HepG2 (cell line): ENCODE measurements at regions not wholly inside any gene's neighbourhood (a gene's known extent, or its start where the extent isn't known, plus 50 kb on each side); places are given as distances from the start of the nearest gene placed in this dataset.

ENCODE experiments used
- ATAC-seq: fragments of 200-7000 bp; cut with Tn5 transposase; 3 replicates; pipeline ENCODE4 v1.9.1; 2020; ENCODE audit warnings: mild to moderate bottlenecking, moderate library complexity
- BruUV-seq: library from RNA; stranded (reverse); fragments of 400-500 nt; replicated peaks from 2 replicates; lab custom pipeline; 2021; lab: Mats Ljungman, UMichigan
- CTCF ChIA-PET: fragments of 300-600 bp; formaldehyde crosslinking; extraction: SDS; loops from one replicate; lab custom pipeline; 2021; ENCODE audit warnings: low total read pairs, inconsistent platforms, low intra/inter-chr PET ratio; lab: Yijun Ruan, JAX
- POLR2A ChIA-PET: fragments of 350-600 bp; sonication (Branson Sonifier 250); formaldehyde crosslinking; loops from one replicate; lab custom pipeline; 2020; ENCODE audit warnings: antibody characterized with exemption, inconsistent platforms; lab: Yijun Ruan, JAX
- DNase-seq: peaks from one replicate; pipeline ENCODE4 v3.0.0-alpha.2; 2015; ENCODE audit warnings: low spot score
- FAIRE-seq: peaks from 3 replicates; lab custom pipeline; 2011; peaks lifted over from hg19 to GRCh38; lab: Jason Lieb, UNC
- H2AFZ ChIP-seq: one replicate; pipeline ENCODE4 v1.6.1; 2011; ENCODE audit warnings: low read length, inconsistent platforms
- H3K27ac ChIP-seq: fragments of 300-600 bp; 3 replicates; pipeline ENCODE4 v1.8.0; 2011; ENCODE audit warnings: mixed run types, mild to moderate bottlenecking, mixed read lengths, low read length, inconsistent platforms; ENCODE audit not compliant: insufficient read depth; ENCODE audit errors: extremely low read length
- H3K27me3 ChIP-seq, 2 experiments: fragments of 200-600 bp in 1 of 2; 2 replicates in 1 of 2; 3 replicates in 1 of 2; pipeline versions ENCODE4 v1.6.0 to v1.8.0; 2011; ENCODE audit warnings: low read length in 2 of 2, mild to moderate bottlenecking in 2 of 2, moderate library complexity in 2 of 2, inconsistent platforms in 1 of 2; ENCODE audit not compliant: insufficient read depth in 2 of 2, control insufficient read depth in 1 of 2
- H3K36me3 ChIP-seq, 2 experiments: fragments of 200-600 bp in 1 of 2; replicated peaks in 1 of 2; 2 replicates in 1 of 2; 3 replicates in 1 of 2; pipeline versions ENCODE4 v1.5.1 to v1.8.0; 2011; ENCODE audit warnings: low read length in 2 of 2, inconsistent platforms in 1 of 2; ENCODE audit not compliant: insufficient read depth in 2 of 2, control insufficient read depth in 1 of 2
- H3K4me1 ChIP-seq: 2 replicates; pipeline ENCODE4 v1.5.1; 2012; ENCODE audit warnings: low read length, inconsistent platforms; ENCODE audit not compliant: insufficient read depth
- H3K4me2 ChIP-seq: 2 replicates; pipeline ENCODE4 v1.6.0; 2011; ENCODE audit warnings: low read depth, low read length, inconsistent platforms
- H3K4me3 ChIP-seq, 3 experiments: fragments of 200-600 bp in 1 of 3; sonication (generic), shearing (Covaris generic) in 1 of 3; replicated peaks in 1 of 3; 2 replicates each; pipeline ENCODE4 v1.5.1; 2011 to 2016; ENCODE audit warnings: low read length in 3 of 3, inconsistent platforms in 2 of 3, low read depth in 2 of 3, mild to moderate bottlenecking in 2 of 3, control low read depth in 1 of 3, mixed read lengths in 1 of 3; ENCODE audit not compliant: insufficient read depth in 1 of 3
- H3K79me2 ChIP-seq: one replicate; pipeline ENCODE4 v1.6.1; 2011; ENCODE audit warnings: low read length, inconsistent platforms; ENCODE audit not compliant: insufficient read depth
- H3K9ac ChIP-seq: 2 replicates; pipeline ENCODE4 v1.6.0; 2011; ENCODE audit warnings: mild to moderate bottlenecking, low read depth, low read length, inconsistent platforms; ENCODE audit not compliant: insufficient read depth
- H3K9me3 ChIP-seq: 2 replicates; pipeline ENCODE4 v1.5.1; 2012; ENCODE audit warnings: mild to moderate bottlenecking, low read length
- H4K20me1 ChIP-seq: 2 replicates; pipeline ENCODE4 v1.6.0; 2011; ENCODE audit warnings: inconsistent platforms, mild to moderate bottlenecking, low read length, moderate library complexity; ENCODE audit not compliant: insufficient read depth
- HBP1 ChIP-seq: IDR thresholded peaks from 2 replicates; pipeline ENCODE4 v1.6.1; 2016; ENCODE audit warnings: low read depth, control low read depth
- JUNB ChIP-seq: sonication (generic); formaldehyde crosslinking; IDR thresholded peaks from 2 replicates; pipeline ENCODE4 v1.8.0; 2022; ENCODE audit warnings: missing genetic modification reagents, mild to moderate bottlenecking, borderline replicate concordance
- MED13 ChIP-seq: sonication (generic); formaldehyde crosslinking; IDR thresholded peaks from 2 replicates; pipeline ENCODE4 v1.5.0; 2020; ENCODE audit warnings: missing genetic modification reagents
- PRDM10 ChIP-seq: sonication (generic); formaldehyde crosslinking; IDR thresholded peaks from 2 replicates; pipeline ENCODE4 v1.4.0; 2020; ENCODE audit warnings: low read depth, missing genetic modification reagents
- RBM22 ChIP-seq: fragments of 200-400 bp; formaldehyde crosslinking; optimal IDR thresholded peaks from 2 replicates; pipeline ENCODE3; 2017; ENCODE audit warnings: mild to moderate bottlenecking, low read length, moderate library complexity
- SKI ChIP-seq: fragments of 450-650 bp; IDR thresholded peaks from one replicate; pipeline ENCODE4 v1.6.1; 2018; ENCODE audit warnings: mild to moderate bottlenecking; ENCODE audit not compliant: partially characterized antibody
- TEAD3 ChIP-seq: optimal IDR thresholded peaks from 2 replicates; pipeline ENCODE3; 2016; ENCODE audit warnings: borderline replicate concordance
- TMF1 ChIP-seq: sonication (generic); formaldehyde crosslinking; IDR thresholded peaks from 2 replicates; pipeline ENCODE4 v1.8.1; 2022; ENCODE audit warnings: low read depth, missing genetic modification reagents
- TOE1 ChIP-seq: sonication (generic); formaldehyde crosslinking; IDR thresholded peaks from 2 replicates; pipeline ENCODE4 v1.4.0; 2020; ENCODE audit warnings: mild to moderate bottlenecking, missing genetic modification reagents
- XBP1 ChIP-seq: sonication (generic); formaldehyde crosslinking; IDR thresholded peaks from 2 replicates; pipeline ENCODE4 v1.5.0; 2020; ENCODE audit warnings: missing genetic modification reagents
- ZFP36L1 ChIP-seq: sonication (generic); formaldehyde crosslinking; IDR thresholded peaks from 2 replicates; pipeline ENCODE4 v1.8.0; 2022; ENCODE audit warnings: mild to moderate bottlenecking, missing genetic modification reagents, moderate library complexity
- ZNF10 ChIP-seq: sonication (generic); formaldehyde crosslinking; IDR thresholded peaks from 2 replicates; pipeline ENCODE4 v1.4.0; 2020; ENCODE audit warnings: mild to moderate bottlenecking, low read depth, missing genetic modification reagents, borderline replicate concordance
- ZNF207 ChIP-seq: fragments of 450-650 bp; IDR thresholded peaks from 2 replicates; pipeline ENCODE4 v1.6.1; 2016; ENCODE audit warnings: antibody characterized with exemption, borderline replicate concordance
- ZNF296 ChIP-seq: sonication (generic); formaldehyde crosslinking; conservative IDR thresholded peaks from 2 replicates; pipeline ENCODE4 v1.5.0; 2020; ENCODE audit warnings: mild to moderate bottlenecking, missing genetic modification reagents
- ZNF597 ChIP-seq: sonication (generic); formaldehyde crosslinking; IDR thresholded peaks from 2 replicates; pipeline ENCODE4 v1.5.0; 2020; ENCODE audit warnings: missing genetic modification reagents
- ZNF607 ChIP-seq: sonication (generic); formaldehyde crosslinking; IDR thresholded peaks from 2 replicates; pipeline ENCODE4 v1.5.1; 2020; ENCODE audit warnings: missing genetic modification reagents, mild to moderate bottlenecking, borderline replicate concordance
- ZNF660 ChIP-seq: sonication (generic); formaldehyde crosslinking; IDR thresholded peaks from 2 replicates; pipeline ENCODE4 v1.5.1; 2020; ENCODE audit warnings: mild to moderate bottlenecking, low read depth, missing genetic modification reagents, borderline replicate concordance
- ZNF7 ChIP-seq: IDR thresholded peaks from 2 replicates; pipeline ENCODE4 v1.6.1; 2016; ENCODE audit warnings: missing biosample characterization, missing genetic modification reagents
- ZNF709 ChIP-seq: sonication (generic); formaldehyde crosslinking; IDR thresholded peaks from 2 replicates; pipeline ENCODE4 v1.5.0; 2020; ENCODE audit warnings: mild to moderate bottlenecking, missing genetic modification reagents
- ZSCAN25 ChIP-seq: sonication (generic); formaldehyde crosslinking; IDR thresholded peaks from 2 replicates; pipeline ENCODE4 v1.8.0; 2022; ENCODE audit warnings: mild to moderate bottlenecking, missing genetic modification reagents
- WGBS: methylation state at CpG from one replicate; pipeline ENCODE4 v1.1.6; 2017; ENCODE audit warnings: low lambda C conversion rate; 5-methylcytosine and 5-hydroxymethylcytosine counted together
- in situ Hi-C: cut with HindIII; loops from 2 replicates; pipeline ENCODE4 v1.10.0; 2017; ENCODE audit warnings: low pct_unique_long_range_greater_than_20kb; ENCODE audit not compliant: extremely low pct_ligation_motif_present
- intact Hi-C: fragments of 100-400 bp; cut with micrococcal nuclease; formaldehyde crosslinking; loops from one replicate; pipeline ENCODE4 v1.10.0; 2022; ENCODE audit not compliant: unreplicated experiment

GRCh38 chr7:49527182-49527581 lies 246.3 kb upstream of the VWC2 start:
- intact Hi-C loops (no loop called here), in situ Hi-C loops (no loop called here)
- ATAC-seq = no peak
- Histone ChIP-seq H3K36me3 (no peaks in the 10 kb centered on the region), H4K20me1 (no peaks in the 10 kb centered on the region), H3K4me2 (no peak overlapping the region), H3K27ac (no peak overlapping the region), H3K4me1 (no peaks in the 10 kb centered on the region), H3K79me2 (no peaks in the 10 kb centered on the region), H3K4me3 (no peak overlapping the region), H2AFZ (no peak overlapping the region), H3K9ac (no peak overlapping the region), H3K9me3 (peaks cover 15% of the 10 kb centered on the region), H3K27me3 (no peaks in the 10 kb centered on the region)
- no TSS peak for BruUV-seq
- no peak for FAIRE-seq
- ChIA-PET POLR2A (no interaction called here), CTCF (no interaction called here)
- no peak for TF ChIP-seq ZFP36L1
- no peak for TF ChIP-seq SKI
- no peak for TF ChIP-seq ZNF607 (CRISPR knock-in tag)
- no peak for TF ChIP-seq TMF1 (CRISPR knock-in tag)
- no peak for TF ChIP-seq ZNF7 (CRISPR knock-in tag)
- TF ChIP-seq ZNF207 = no peak
- no peak for TF ChIP-seq PRDM10 (CRISPR knock-in tag)
- TF ChIP-seq ZNF10 = no peak
- TF ChIP-seq ZSCAN25 (CRISPR knock-in tag) = no peak
- no peak for TF ChIP-seq JUNB (CRISPR knock-in tag)
- TF ChIP-seq ZNF597 = no peak
- no peak for TF ChIP-seq TOE1 (CRISPR knock-in tag)
- no peak for TF ChIP-seq TEAD3 (CRISPR knock-in tag)
- no peak for TF ChIP-seq HBP1 (CRISPR knock-in tag)
- TF ChIP-seq RBM22 = no peak
- TF ChIP-seq ZNF709 (CRISPR knock-in tag) = no peak
- TF ChIP-seq ZNF660 (CRISPR knock-in tag) = no peak
- no peak for TF ChIP-seq ZNF296 (CRISPR knock-in tag)
- no peak for TF ChIP-seq MED13
- no peak for TF ChIP-seq XBP1
- WGBS = 0% methylated on average over 1 of the region's 1 CpG
- no peak for DNase-seq
